ENCODE measurements at regions not wholly inside any gene's neighbourhood (a gene's known extent, or its start where the extent isn't known, plus 50 kb on each side); places are given as distances from the start of the nearest gene placed in this dataset.

DNA sequence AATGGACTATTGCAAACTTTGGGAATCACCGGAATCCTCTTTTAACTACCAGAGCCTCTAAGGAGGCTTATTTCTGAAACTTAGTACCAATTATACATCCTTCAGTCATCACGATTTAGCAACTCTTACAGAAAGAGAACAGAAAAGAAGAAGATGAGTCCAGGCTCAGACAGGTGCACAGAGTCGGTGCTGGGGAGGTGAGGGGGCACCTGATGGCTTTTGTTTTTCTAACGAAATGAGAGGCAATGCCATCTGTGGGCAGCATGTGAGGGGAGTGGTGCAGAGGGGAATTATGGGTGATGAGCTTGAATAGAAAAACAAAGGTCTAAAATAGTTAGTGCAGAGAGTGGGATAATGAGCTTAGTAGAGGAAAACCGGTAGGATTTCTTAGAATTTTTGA lies 522.6 kb downstream of the CMPK2 start:
- TF ChIP-seq JUND (IDR thresholded peaks at IDR 0.05; ENCODE audit: low read depth), result no peak
- DNase-seq (ENCODE audit: low read depth in 1 of 2, low spot score in 1 of 2), result no peak
- in situ Hi-C loops (cut with HindIII; ENCODE audit: low pct_unique_long_range_greater_than_20kb, low sequenced_read_pairs), result no loop called here

GRCh38 chr2:6352247-6352646 lies 513.5 kb downstream of the CMPK2 start:
- no peak for DNase-seq (ENCODE audit: low read depth in 1 of 2, low spot score in 1 of 2)
- TF ChIP-seq JUND (IDR thresholded peaks at IDR 0.05; ENCODE audit: low read depth), result no peak
- in situ Hi-C loops (cut with HindIII; ENCODE audit: low pct_unique_long_range_greater_than_20kb, low sequenced_read_pairs), result no loop called here

GRCh38 chr2:6352906-6353515 lies 512.7 kb downstream of the CMPK2 start:
- no peak for TF ChIP-seq JUND (IDR thresholded peaks at IDR 0.05; ENCODE audit: low read depth)
- DNase-seq (ENCODE audit: low read depth in 1 of 2, low spot score in 1 of 2), result peak in 1 of 2 experiments; percentile 35
- in situ Hi-C loops (cut with HindIII; ENCODE audit: low pct_unique_long_range_greater_than_20kb, low sequenced_read_pairs), result no loop called here

- no peak for TF ChIP-seq JUND (IDR thresholded peaks at IDR 0.05; ENCODE audit: low read depth)
- in situ Hi-C loops (cut with HindIII; ENCODE audit: low pct_unique_long_range_greater_than_20kb, low sequenced_read_pairs), result no loop called here
- DNase-seq (ENCODE audit: low read depth in 1 of 2, low spot score in 1 of 2), result no peak
These were observed 512.0 kb downstream of the CMPK2 start for GRCh38 chr2:6353669-6354068.

DNA sequence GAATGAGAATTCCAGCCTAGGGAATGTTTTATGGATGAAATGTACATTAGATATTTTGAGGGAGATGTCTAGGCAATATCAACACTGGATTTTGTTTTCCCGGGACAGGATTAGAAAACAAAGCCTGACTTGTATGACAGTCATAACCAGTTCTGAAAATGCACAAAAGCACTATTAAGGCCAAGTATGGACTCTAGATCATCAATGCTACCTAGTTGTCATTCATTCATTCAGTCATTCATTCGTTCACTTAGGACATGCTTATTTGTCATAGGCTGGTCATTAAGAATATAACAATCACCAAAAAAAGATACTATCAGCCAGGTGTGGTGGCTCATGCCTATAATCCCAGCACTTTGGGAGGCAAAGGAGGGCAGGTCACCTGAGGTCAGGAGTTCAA lies 511.2 kb downstream of the CMPK2 start:
- in situ Hi-C loops (cut with HindIII; ENCODE audit: low pct_unique_long_range_greater_than_20kb, low sequenced_read_pairs), result no loop called here
- no peak for TF ChIP-seq JUND (IDR thresholded peaks at IDR 0.05; ENCODE audit: low read depth)
- no peak for DNase-seq (ENCODE audit: low read depth in 1 of 2, low spot score in 1 of 2)

DNA sequence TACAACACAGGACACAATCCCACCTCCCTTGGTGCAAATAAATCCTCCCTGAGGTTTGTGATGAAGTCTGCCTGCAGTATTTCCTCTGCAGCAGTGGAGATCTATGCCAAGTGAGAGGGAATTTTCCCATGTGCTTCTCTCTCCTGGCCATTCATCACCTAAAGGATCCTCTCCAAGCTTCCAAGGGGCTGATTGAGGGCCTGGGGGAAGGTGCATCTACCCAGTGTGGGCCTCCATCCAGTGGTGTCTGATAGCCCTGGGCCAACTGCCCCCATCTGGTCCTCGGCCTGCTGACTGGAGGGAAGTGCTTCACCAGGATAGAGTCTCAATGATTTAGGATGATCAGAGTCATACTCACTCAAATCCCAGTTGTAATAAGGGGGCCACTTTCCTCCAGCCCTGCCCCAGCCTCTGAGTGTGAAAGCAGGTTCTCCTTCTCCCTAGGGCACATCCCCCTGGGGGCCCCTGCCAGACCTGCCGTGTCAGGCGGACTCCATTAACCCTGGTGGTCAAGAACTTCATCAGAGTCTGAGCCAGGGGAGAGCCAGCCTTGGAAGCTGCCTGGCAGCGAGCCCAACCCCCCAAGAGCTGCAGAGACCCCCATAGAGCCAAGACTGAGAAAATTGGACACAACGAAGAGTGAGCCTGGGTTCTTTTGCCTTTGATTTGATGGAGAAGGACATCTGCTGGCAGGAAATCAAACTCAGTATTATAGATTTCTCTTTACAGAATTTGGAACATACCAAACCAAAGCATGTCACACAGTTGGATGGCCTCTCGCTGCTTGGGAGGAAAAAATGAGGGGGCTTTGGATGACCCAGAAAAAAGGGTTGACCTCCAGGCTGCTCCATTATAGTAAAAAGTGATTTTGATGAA lies 509.6 kb downstream of the CMPK2 start:
- TF ChIP-seq JUND (IDR thresholded peaks at IDR 0.05; ENCODE audit: low read depth), result no peak
- DNase-seq (ENCODE audit: low read depth in 1 of 2, low spot score in 1 of 2), result no peak
- in situ Hi-C loops (cut with HindIII; ENCODE audit: low pct_unique_long_range_greater_than_20kb, low sequenced_read_pairs), result no loop called here

DNA sequence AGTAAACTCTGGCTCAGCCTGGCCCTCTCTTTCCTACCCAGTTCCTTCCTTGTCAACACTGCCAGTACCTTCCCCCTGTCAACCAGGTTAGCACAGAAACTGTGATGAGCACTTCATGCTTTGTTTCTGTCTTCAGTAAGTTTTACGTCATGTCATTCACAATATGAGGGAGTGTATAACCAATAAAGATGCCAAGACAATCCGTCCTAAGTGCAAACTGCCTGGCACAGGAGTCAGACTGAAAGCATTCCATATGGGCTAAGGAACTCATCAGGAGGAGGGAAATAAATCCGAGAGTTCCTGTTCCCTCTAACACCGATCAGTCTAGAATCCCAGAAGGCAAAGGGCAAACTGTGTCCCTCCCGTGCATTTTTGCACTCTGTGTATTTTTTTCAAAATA lies 507.2 kb downstream of the CMPK2 start:
- no peak for TF ChIP-seq JUND (IDR thresholded peaks at IDR 0.05; ENCODE audit: low read depth)

GRCh38 chr2:6358985-6359384 lies 506.7 kb downstream of the CMPK2 start:
- in situ Hi-C loops (cut with HindIII; ENCODE audit: low pct_unique_long_range_greater_than_20kb, low sequenced_read_pairs), result no loop called here
- peak in 1 of 2 experiments; percentile 2 for DNase-seq (ENCODE audit: low read depth in 1 of 2, low spot score in 1 of 2)
- no peak for TF ChIP-seq JUND (IDR thresholded peaks at IDR 0.05; ENCODE audit: low read depth)

More for the DNA sequence above, 507.2 kb downstream of the CMPK2 start:
- in situ Hi-C loops (cut with HindIII; ENCODE audit: low pct_unique_long_range_greater_than_20kb, low sequenced_read_pairs), result no loop called here
- DNase-seq (ENCODE audit: low read depth in 1 of 2, low spot score in 1 of 2), result no peak

DNA sequence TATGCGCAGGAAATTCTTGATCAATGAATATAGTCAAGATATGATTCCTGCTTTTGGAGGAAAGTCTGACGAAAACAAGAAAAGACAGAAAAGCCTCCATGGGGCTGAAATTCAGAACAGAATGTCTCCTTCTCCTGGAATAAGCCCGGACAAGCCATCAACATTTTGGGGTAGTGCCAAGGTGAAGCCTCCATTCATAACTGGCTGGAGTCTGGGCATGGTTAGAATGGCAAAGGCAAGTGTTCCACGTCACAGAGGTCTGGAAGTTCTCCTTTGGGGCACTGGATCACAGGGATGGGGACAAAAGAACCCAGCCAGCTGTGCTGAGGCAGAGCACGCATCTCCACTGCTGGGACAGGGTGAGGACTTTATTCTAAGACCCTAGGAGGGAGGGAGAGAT lies 505.7 kb downstream of the CMPK2 start:
- in situ Hi-C loops (cut with HindIII; ENCODE audit: low pct_unique_long_range_greater_than_20kb, low sequenced_read_pairs), result no loop called here
- no peak for TF ChIP-seq JUND (IDR thresholded peaks at IDR 0.05; ENCODE audit: low read depth)
- no peak for DNase-seq (ENCODE audit: low read depth in 1 of 2, low spot score in 1 of 2)

DNA sequence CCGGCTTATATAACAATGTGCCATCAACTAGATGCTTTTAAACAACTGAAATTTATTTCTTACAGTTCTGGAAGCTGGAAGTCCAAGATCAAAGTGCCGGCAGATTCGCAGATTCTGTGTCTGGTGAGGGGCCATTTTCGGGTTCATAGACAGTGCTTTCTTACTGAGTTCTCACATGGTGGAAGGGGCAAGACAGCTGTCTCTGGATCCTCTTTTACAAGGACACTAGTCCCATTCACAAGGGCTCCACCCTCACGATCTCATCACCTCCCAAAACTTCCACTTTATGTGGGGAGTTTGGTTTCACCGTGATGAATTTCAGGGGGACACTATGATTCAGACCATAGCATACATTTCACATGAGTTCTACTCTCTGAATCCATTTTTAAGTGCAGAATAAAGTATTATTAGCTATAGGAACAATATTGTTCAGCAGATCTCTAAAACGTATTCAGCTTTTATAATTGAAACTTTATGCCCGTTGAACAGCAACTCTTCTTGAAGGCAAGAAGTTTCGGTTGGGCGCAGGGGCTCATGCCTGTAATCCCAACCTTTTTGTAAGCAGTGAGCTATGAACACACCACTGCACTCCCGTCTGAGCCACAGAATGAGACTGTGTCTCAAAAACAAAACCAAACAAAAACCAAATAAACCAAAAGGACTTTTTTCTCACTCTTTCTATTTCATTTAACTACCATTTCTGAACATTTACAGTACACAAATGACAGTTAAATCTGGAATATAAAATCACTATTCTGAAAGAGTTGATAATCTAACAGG lies 502.8 kb downstream of the CMPK2 start:
- TF ChIP-seq JUND (IDR thresholded peaks at IDR 0.05; ENCODE audit: low read depth), result no peak
- no peak for DNase-seq (ENCODE audit: low read depth in 1 of 2, low spot score in 1 of 2)
- in situ Hi-C loops (cut with HindIII; ENCODE audit: low pct_unique_long_range_greater_than_20kb, low sequenced_read_pairs), result no loop called here

DNA sequence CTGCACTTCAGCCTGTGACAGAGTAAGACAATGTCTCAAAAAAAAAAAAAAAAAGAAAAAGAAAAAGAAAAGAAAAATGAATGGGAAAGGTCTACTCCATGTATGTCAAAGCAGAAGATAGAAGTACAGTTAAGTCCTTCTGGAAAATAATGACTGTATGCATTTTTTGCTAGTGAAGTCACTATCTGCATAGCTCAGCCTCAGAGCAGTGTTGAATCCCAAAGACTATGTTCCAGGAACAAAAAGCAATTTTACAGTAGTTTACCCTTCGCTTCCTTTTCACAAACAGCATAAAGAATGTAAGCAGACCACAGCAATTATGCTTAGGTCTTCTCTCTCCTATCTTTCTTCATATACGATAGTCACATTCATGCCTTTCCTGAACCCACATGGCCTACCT lies 497.4 kb downstream of the CMPK2 start:
- DNase-seq (ENCODE audit: low read depth in 1 of 2, low spot score in 1 of 2), result no peak
- in situ Hi-C loops (cut with HindIII; ENCODE audit: low pct_unique_long_range_greater_than_20kb, low sequenced_read_pairs), result no loop called here
- no peak for TF ChIP-seq JUND (IDR thresholded peaks at IDR 0.05; ENCODE audit: low read depth)

- in situ Hi-C loops (cut with HindIII; ENCODE audit: low pct_unique_long_range_greater_than_20kb, low sequenced_read_pairs), result no loop called here
- no peak for TF ChIP-seq JUND (IDR thresholded peaks at IDR 0.05; ENCODE audit: low read depth)
- no peak for DNase-seq (ENCODE audit: low read depth in 1 of 2, low spot score in 1 of 2)
These were observed 496.4 kb downstream of the CMPK2 start for GRCh38 chr2:6369266-6369665.
